ENCODE measurements at regions not wholly inside any gene's neighbourhood (a gene's known extent, or its start where the extent isn't known, plus 50 kb on each side); places are given as distances from the start of the nearest gene placed in this dataset.

- Histone ChIP-seq H3K36me3 (ENCODE audit: control insufficient read depth in 4 of 4, insufficient read depth in 3 of 4, low read depth in 1 of 4, low read length in 3 of 4) (no peaks in the 10 kb centered on the region), H3K9ac (ENCODE audit: low read depth in 1 of 2, low read length in 2 of 2) (no peak overlapping the region)
These were observed 191.3 kb upstream of the CMC1 start for GRCh38 chr3:28050120-28050519.

More at GRCh38 chr3:28050120-28050519, 191.3 kb upstream of the CMC1 start:
- no peaks in the 10 kb centered on the region for H3K4me1 ChIP-seq (ENCODE audit: control insufficient read depth in 4 of 4, insufficient read depth in 4 of 4, low read length in 3 of 4)
- H3K9me3 ChIP-seq (ENCODE audit: control insufficient read depth in 4 of 4, low read length in 3 of 4): no peaks in the 10 kb centered on the region
- no peak overlapping the region for H3K27ac ChIP-seq (ENCODE audit: low read depth in 1 of 2, low read length in 2 of 2)
- no peak overlapping the region for H3K4me3 ChIP-seq (ENCODE audit: low read depth in 1 of 3, low read length in 3 of 3)
- TF ChIP-seq NR2F2 (IDR thresholded peaks at IDR 0.05): no peak
- TF ChIP-seq FOXA1 (IDR thresholded peaks at IDR 0.05): no peak
- TF ChIP-seq HNF4A (conservative IDR thresholded peaks at IDR 0.05): no peak
- no peak for TF ChIP-seq JUND (IDR thresholded peaks at IDR 0.05)
- TF ChIP-seq RAD21 (IDR thresholded peaks at IDR 0.05): no peak
- no peak for TF ChIP-seq ZBTB33 (IDR thresholded peaks at IDR 0.05)
- TF ChIP-seq RXRA (IDR thresholded peaks at IDR 0.05): no peak
- TF ChIP-seq SP1 (IDR thresholded peaks at IDR 0.05): no peak
- no peak for TF ChIP-seq FOXA2 (IDR thresholded peaks at IDR 0.05)
- TF ChIP-seq REST (IDR thresholded peaks at IDR 0.05): no peak
- no peak for TF ChIP-seq CTCF (IDR thresholded peaks at IDR 0.05; ENCODE audit: low read depth, low read length, missing input control)
- TF ChIP-seq EGR1 (IDR thresholded peaks at IDR 0.05; ENCODE audit: low read depth in 2 of 2): no peak
- TF ChIP-seq YY1 (IDR thresholded peaks at IDR 0.05): no peak
- TF ChIP-seq ATF3 (IDR thresholded peaks at IDR 0.05): no peak
- TF ChIP-seq TAF1 (conservative IDR thresholded peaks at IDR 0.05): no peak
- TF ChIP-seq HNF4G (IDR thresholded peaks at IDR 0.05): no peak
- no peak for TF ChIP-seq MAX (IDR thresholded peaks at IDR 0.05)
- no peak for TF ChIP-seq GABPA (IDR thresholded peaks at IDR 0.05 in 1 of 2, conservative IDR thresholded peaks at IDR 0.05 in 1 of 2)
- peaks cover 0 to 2% (median 0%) of the 10 kb centered on the region in 4 donors for H3K27me3 ChIP-seq (ENCODE audit: control insufficient read depth in 4 of 4, insufficient read depth in 4 of 4, low read length in 3 of 4)
- WGBS: 74% methylated on average over 3 of the region's 3 CpGs
- DNase-seq (ENCODE audit: low spot score): no peak
